OCI-LY1 (cell line): ENCODE measurements at regions not wholly inside any gene's neighbourhood (a gene's known extent, or its start where the extent isn't known, plus 50 kb on each side); places are given as distances from the start of the nearest gene placed in this dataset.

Experiments
- H2AFZ ChIP-seq: fragments of 200-600 bp; sonication (generic), shearing (Covaris generic); 2 replicates; pipeline ENCODE4 v1.6.0; 2014; ENCODE audit warnings: antibody characterized with exemption, mild to moderate bottlenecking, low read length
- H3F3A ChIP-seq: fragments of 200-600 bp; sonication (generic), shearing (Covaris generic); 2 replicates; pipeline ENCODE4 v1.6.0; 2014; ENCODE audit warnings: mild to moderate bottlenecking, antibody characterized with exemption, low read length, moderate library complexity; ENCODE audit not compliant: insufficient read depth
- H3K27ac ChIP-seq: fragments of 200-600 bp; sonication (generic); 2 replicates; pipeline ENCODE4 v1.5.1; 2014; ENCODE audit warnings: low read length, mixed run types, mild to moderate bottlenecking, low read depth; ENCODE audit not compliant: poor library complexity, severe bottlenecking
- H3K27me3 ChIP-seq: fragments of 200-600 bp; sonication (generic); 2 replicates; pipeline ENCODE4 v1.6.0; 2014; ENCODE audit warnings: antibody characterized with exemption, mild to moderate bottlenecking, low read length, moderate library complexity; ENCODE audit not compliant: insufficient read depth
- H3K36me3 ChIP-seq: fragments of 200-600 bp; sonication (generic); 2 replicates; pipeline ENCODE4 v1.6.1; 2014; ENCODE audit warnings: mild to moderate bottlenecking, antibody characterized with exemption, low read length, moderate library complexity, mixed read lengths; ENCODE audit not compliant: insufficient read depth
- H3K4me1 ChIP-seq: fragments of 200-600 bp; sonication (generic); 2 replicates; pipeline ENCODE4 v1.5.1; 2014; ENCODE audit warnings: mild to moderate bottlenecking, low read length, moderate library complexity; ENCODE audit not compliant: insufficient read depth, severe bottlenecking
- H3K4me2 ChIP-seq: fragments of 200-600 bp; sonication (generic), shearing (Covaris generic); 2 replicates; pipeline ENCODE4 v1.6.1; 2014; ENCODE audit warnings: low read length
- H3K4me3 ChIP-seq: fragments of 200-600 bp; sonication (generic); 2 replicates; pipeline ENCODE4 v1.5.1; 2014; ENCODE audit warnings: low read length, low read depth, mild to moderate bottlenecking, mixed read lengths; ENCODE audit not compliant: poor library complexity, severe bottlenecking
- H3K79me2 ChIP-seq: fragments of 200-600 bp; shearing (Covaris generic); 2 replicates; pipeline ENCODE4 v1.6.1; 2016; ENCODE audit warnings: mixed run types, low read length, mixed read lengths; ENCODE audit not compliant: insufficient read depth
- H3K9ac ChIP-seq: fragments of 200-600 bp; sonication (generic), shearing (Covaris generic); 2 replicates; pipeline ENCODE4 v1.6.1; 2014; ENCODE audit warnings: mild to moderate bottlenecking, low read length, mixed read lengths
- H3K9me2 ChIP-seq: fragments of 200-600 bp; sonication (generic), shearing (Covaris generic); 2 replicates; pipeline ENCODE4 v1.6.1; 2014; ENCODE audit warnings: low read depth, mild to moderate bottlenecking, low read length, mixed read lengths
- H3K9me3 ChIP-seq: fragments of 200-600 bp; shearing (Covaris generic); 2 replicates; pipeline ENCODE4 v1.6.1; 2014; ENCODE audit warnings: low read length, mixed read lengths
- H4K20me1 ChIP-seq: fragments of 200-600 bp; sonication (generic), shearing (Covaris generic); 2 replicates; pipeline ENCODE4 v1.6.0; 2016; ENCODE audit warnings: mild to moderate bottlenecking, low read length; ENCODE audit not compliant: insufficient read depth
- EZH2 ChIP-seq: fragments of 200-600 bp; sonication (generic), shearing (Covaris generic); IDR thresholded peaks from 2 replicates; pipeline ENCODE4 v1.8.0; 2017; ENCODE audit warnings: borderline replicate concordance, mixed run types, mild to moderate bottlenecking, antibody characterized with exemption, low read length, moderate library complexity, mixed read lengths
- TF ChIP-seq, protein P1 (sequence below): fragments of 200-600 bp; sonication (generic), shearing (Covaris generic); IDR thresholded peaks from 2 replicates; pipeline ENCODE4 v1.5.1; 2017; ENCODE audit warnings: mild to moderate bottlenecking, antibody characterized with exemption, low read length, moderate library complexity, mixed read lengths

DNA sequence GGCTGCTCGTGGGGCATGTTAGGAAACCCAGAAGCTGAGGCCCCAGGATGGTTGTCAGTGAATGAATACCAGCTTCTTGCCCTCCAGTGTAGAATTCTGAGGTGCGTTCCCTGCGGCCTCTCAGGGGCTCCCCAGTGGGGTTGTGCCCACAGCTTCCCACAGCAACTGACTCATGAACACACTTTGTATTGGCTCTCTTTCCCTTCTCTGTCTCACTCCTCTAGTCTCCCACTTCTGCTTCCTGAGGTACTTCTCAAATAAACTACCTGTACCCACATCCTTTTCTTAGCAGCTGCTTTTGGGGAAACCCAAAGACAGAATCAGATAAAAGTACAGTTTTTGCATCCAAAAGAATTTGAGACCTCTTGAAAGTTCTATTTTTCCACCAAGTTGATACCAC is 107.7 kb upstream of the JAG1 start:
- Histone ChIP-seq H3K4me2 (no peak overlapping the region), H3K9ac (no peak overlapping the region), H3F3A (no peaks in the 10 kb centered on the region), H3K4me1 (no peaks in the 10 kb centered on the region), H3K27ac (no peak overlapping the region), H3K4me3 (no peak overlapping the region), H4K20me1 (no peaks in the 10 kb centered on the region), H3K36me3 (no peaks in the 10 kb centered on the region), H3K27me3 (no peaks in the 10 kb centered on the region), H3K79me2 (no peaks in the 10 kb centered on the region), H3K9me2 (no peaks in the 10 kb centered on the region), H2AFZ (no peak overlapping the region), H3K9me3 (no peaks in the 10 kb centered on the region)
- TF ChIP-seq EZH2, result no peak
- TF ChIP-seq, protein P1, sequence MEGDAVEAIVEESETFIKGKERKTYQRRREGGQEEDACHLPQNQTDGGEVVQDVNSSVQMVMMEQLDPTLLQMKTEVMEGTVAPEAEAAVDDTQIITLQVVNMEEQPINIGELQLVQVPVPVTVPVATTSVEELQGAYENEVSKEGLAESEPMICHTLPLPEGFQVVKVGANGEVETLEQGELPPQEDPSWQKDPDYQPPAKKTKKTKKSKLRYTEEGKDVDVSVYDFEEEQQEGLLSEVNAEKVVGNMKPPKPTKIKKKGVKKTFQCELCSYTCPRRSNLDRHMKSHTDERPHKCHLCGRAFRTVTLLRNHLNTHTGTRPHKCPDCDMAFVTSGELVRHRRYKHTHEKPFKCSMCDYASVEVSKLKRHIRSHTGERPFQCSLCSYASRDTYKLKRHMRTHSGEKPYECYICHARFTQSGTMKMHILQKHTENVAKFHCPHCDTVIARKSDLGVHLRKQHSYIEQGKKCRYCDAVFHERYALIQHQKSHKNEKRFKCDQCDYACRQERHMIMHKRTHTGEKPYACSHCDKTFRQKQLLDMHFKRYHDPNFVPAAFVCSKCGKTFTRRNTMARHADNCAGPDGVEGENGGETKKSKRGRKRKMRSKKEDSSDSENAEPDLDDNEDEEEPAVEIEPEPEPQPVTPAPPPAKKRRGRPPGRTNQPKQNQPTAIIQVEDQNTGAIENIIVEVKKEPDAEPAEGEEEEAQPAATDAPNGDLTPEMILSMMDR, result no peak

DNA sequence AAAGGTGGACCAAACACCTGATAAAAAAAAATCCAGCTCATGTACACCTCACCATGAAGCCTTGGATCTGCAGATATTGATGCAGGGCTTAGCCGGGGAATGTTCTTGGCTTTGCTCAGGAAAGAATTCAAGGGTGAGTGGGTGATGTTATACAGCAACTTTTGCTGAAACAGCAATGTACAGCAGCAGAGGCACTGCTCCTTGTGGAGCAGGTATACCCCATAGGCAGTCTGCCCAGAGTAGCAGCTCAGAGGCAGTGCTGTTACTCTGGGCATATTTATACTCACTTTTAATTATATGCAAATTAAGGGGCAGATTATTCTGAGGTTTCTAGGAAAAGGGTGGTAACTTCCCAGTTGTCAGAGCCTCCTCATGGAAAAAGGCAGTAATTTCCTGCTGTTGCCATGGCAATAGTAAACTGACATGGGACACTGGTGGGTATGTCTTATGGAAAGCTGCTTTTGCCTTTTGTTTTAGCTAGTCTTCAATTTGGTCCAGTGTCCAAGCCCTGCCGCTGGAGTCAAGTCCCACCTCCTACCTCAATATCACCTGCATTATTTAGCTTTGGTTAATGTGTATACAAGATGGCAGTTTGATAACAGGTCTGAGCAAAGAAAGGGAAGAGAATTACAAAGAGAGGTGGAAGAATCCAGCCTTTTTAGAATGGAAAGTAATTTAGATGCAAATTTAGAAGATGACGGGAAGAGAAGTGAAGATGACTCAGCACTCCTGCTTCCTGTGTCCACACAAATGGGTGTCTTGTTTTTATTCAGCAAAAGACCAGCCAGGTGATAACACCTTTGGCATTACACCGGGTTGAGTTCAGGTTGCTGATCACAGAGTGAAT is 110.1 kb upstream of the JAG1 start:
- Histone ChIP-seq H3K4me1 (no peaks in the 10 kb centered on the region), H3K27ac (no peak overlapping the region), H3K4me2 (no peak overlapping the region), H3K36me3 (no peaks in the 10 kb centered on the region), H3K27me3 (no peaks in the 10 kb centered on the region), H2AFZ (no peak overlapping the region), H3K9me3 (no peaks in the 10 kb centered on the region), H3K9ac (no peak overlapping the region), H3K79me2 (no peaks in the 10 kb centered on the region), H3K9me2 (no peaks in the 10 kb centered on the region), H4K20me1 (no peaks in the 10 kb centered on the region), H3F3A (no peaks in the 10 kb centered on the region), H3K4me3 (no peak overlapping the region)
- TF ChIP-seq, protein P1, result no peak
- TF ChIP-seq EZH2, result no peak

DNA sequence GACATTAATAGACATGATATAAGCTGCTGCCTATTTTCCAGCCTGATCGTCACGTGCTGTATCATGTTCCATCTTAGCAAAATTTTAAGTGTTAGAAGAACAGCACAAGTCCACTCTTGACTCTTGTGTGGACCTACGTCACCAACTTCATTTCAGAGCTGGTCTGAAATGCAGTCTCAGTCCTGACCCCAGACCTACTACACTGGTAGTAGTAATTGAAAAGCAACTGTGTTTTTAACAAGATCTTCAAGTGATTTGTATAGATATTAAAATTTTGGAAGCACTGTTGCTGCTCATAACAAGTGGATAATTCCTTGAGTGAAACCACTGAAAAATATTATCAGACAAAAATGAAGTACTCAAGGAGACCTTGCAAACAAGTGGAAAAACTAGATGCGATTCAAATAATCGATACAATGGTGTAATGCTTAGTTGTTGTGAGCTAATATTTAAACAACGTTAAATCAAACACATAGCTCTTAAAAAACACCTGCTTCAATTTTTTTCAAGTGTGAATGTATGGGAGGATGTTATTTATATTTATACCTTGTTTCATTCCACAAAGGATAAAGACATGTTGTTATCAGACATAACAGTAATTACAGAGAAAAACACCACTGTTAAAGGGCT is 110.9 kb upstream of the JAG1 start:
- TF ChIP-seq, protein P1, result no peak
- no peak for TF ChIP-seq EZH2
- Histone ChIP-seq H3K9ac (no peak overlapping the region), H3K36me3 (no peaks in the 10 kb centered on the region), H3K4me3 (no peak overlapping the region), H3F3A (no peaks in the 10 kb centered on the region), H3K4me1 (no peaks in the 10 kb centered on the region), H4K20me1 (no peaks in the 10 kb centered on the region), H3K79me2 (no peaks in the 10 kb centered on the region), H3K4me2 (no peak overlapping the region), H3K9me2 (no peaks in the 10 kb centered on the region), H3K27me3 (no peaks in the 10 kb centered on the region), H3K9me3 (no peaks in the 10 kb centered on the region), H2AFZ (no peak overlapping the region), H3K27ac (no peak overlapping the region)
